Right lobe of liver (tissue), 6 donors: ENCODE measurements at regions not wholly inside any gene's neighbourhood (a gene's known extent, or its start where the extent isn't known, plus 50 kb on each side); places are given as distances from the start of the nearest gene placed in this dataset.

Source experiments
- ATAC-seq, 4 donors: fragments of 200-7000 bp; cut with Tn5 transposase; one replicate each; pipeline ENCODE4 v1.9.1; 2020; ENCODE audit warnings: mild to moderate bottlenecking in 4 of 4, moderate library complexity in 4 of 4
- DNase-seq, 3 donors: peaks; one replicate each; pipeline ENCODE4 v3.0.0-alpha.2; 2020
- H3K27ac ChIP-seq, 3 donors: fragments of 200-600 bp; one replicate each; pipeline ENCODE4 v1.8.0; 2022
- H3K27me3 ChIP-seq, 2 donors: fragments of 200-600 bp; one replicate each; pipeline ENCODE4 v1.8.0; 2022
- H3K36me3 ChIP-seq, 4 donors: fragments of 200-600 bp; sonication (generic) in 1 of 4; one replicate each; pipeline versions ENCODE4 v1.5.1 to v1.8.0; 2017 to 2022; ENCODE audit warnings: control low read depth in 1 of 4
- H3K4me1 ChIP-seq, 4 donors: fragments of 200-600 bp; sonication (generic) in 1 of 4; one replicate each; pipeline versions ENCODE4 v1.5.1 to v1.8.0; 2017 to 2022; ENCODE audit warnings: control low read depth in 1 of 4
- H3K4me3 ChIP-seq, 3 donors: fragments of 200-600 bp; one replicate each; pipeline ENCODE4 v1.8.0; 2022
- H3K9me3 ChIP-seq, 4 donors: fragments of 200-600 bp; sonication (generic) in 1 of 4; one replicate each; pipeline versions ENCODE4 v1.5.1 to v1.8.0; 2017 to 2022; ENCODE audit warnings: control low read depth in 1 of 4
- POLR2A ChIP-seq: fragments of 450-650 bp; IDR thresholded peaks from one replicate; pipeline ENCODE4 v1.6.1; 2017; ENCODE audit warnings: antibody characterized with exemption, mild to moderate bottlenecking
- WGBS: methylation state at CpG from one replicate; pipeline ENCODE4 v1.1.6; 2018; ENCODE audit warnings: low coverage, low lambda C conversion rate; ENCODE audit not compliant: insufficient coverage; ENCODE audit errors: missing lambda C conversion rate; 5-methylcytosine and 5-hydroxymethylcytosine counted together
- intact Hi-C, 2 donors: fragments of 100-400 bp; cut with DNase I; formaldehyde crosslinking; loops; one replicate each; pipeline versions ENCODE4 v1.11.2 to v1.14.1; 2022
- TF ChIP-seq, protein P1 (sequence below), 4 donors: fragments of 200-600 bp in 3 of 4; fragments of 450-650 bp in 1 of 4; IDR thresholded peaks; one replicate each; pipeline versions ENCODE4 v1.5.1 to v1.8.0; 2016 to 2022; ENCODE audit warnings: antibody characterized with exemption in 4 of 4, mild to moderate bottlenecking in 2 of 4
- donor health status: DM: no; HTN: yes; CAD: no.
- donor health status: DM: no; HTN: no; CAD: no.
- donor health status: DM: no; HTN: no; CAD: no.
- donor health status: DM: no; HTN: yes; CAD: no.
- donor health status: DM: no; HTN: yes; CAD: no.

DNA sequence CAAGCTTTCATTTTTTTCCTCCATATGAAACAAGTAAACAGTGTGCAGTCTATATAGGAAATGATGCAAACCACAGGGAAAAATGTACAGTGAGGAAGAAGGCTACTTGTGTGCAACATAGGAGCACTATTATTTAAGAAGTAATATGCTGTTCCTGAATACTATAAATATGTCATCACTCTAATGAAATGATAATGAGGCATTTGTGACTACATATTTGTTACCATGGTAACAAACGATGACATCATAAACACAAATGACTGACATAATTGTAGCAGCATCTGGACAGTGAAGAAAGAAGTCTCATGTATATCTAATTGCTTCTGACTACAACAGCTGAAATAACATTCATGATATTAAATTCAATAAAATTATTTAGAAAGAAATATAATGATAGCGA, 164.8 kb downstream of the C7orf25 start:
- Histone ChIP-seq H3K36me3 (no peaks in the 10 kb centered on the region), H3K27me3 (no peaks in the 10 kb centered on the region), H3K4me3 (no peak overlapping the region), H3K4me1 (no peaks in the 10 kb centered on the region), H3K9me3 (no peaks in the 10 kb centered on the region), H3K27ac (no peak overlapping the region)
- no peak for TF ChIP-seq POLR2A
- TF ChIP-seq, protein P1, sequence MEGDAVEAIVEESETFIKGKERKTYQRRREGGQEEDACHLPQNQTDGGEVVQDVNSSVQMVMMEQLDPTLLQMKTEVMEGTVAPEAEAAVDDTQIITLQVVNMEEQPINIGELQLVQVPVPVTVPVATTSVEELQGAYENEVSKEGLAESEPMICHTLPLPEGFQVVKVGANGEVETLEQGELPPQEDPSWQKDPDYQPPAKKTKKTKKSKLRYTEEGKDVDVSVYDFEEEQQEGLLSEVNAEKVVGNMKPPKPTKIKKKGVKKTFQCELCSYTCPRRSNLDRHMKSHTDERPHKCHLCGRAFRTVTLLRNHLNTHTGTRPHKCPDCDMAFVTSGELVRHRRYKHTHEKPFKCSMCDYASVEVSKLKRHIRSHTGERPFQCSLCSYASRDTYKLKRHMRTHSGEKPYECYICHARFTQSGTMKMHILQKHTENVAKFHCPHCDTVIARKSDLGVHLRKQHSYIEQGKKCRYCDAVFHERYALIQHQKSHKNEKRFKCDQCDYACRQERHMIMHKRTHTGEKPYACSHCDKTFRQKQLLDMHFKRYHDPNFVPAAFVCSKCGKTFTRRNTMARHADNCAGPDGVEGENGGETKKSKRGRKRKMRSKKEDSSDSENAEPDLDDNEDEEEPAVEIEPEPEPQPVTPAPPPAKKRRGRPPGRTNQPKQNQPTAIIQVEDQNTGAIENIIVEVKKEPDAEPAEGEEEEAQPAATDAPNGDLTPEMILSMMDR (IDR thresholded peaks at IDR 0.05) = no peak
- ATAC-seq (no peak), DNase-seq (no peak)
- 60% methylated on average over 2 of the region's 2 CpGs for WGBS
- intact Hi-C loops = no loop called here

DNA sequence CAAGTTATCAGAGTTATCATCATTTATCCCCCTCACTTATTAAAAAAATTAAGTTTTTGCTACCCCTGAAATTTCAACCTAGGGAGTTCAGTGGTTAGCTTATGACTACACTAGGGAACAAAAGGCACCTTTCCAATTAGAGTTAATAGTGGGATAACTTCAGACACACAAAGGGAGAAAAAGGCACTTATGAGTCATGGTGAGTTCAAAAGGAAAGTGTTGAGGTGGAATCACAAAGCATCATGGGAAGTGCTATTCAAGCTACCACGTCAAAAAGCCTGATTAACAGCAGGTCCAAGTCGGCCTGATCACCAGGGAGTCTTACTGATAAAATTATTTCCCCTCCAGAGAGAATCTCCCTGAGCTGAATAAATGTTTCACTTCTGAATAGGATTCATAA, 165.7 kb downstream of the C7orf25 start:
- WGBS = 28% methylated on average over 2 of the region's 2 CpGs
- no peak for ATAC-seq
- Histone ChIP-seq H3K4me1 (no peaks in the 10 kb centered on the region), H3K27me3 (no peaks in the 10 kb centered on the region), H3K27ac (no peak overlapping the region), H3K4me3 (no peak overlapping the region), H3K36me3 (no peaks in the 10 kb centered on the region), H3K9me3 (no peaks in the 10 kb centered on the region)
- intact Hi-C loops = no loop called here
- no peak for DNase-seq
- no peak for TF ChIP-seq POLR2A
- TF ChIP-seq, protein P1 (IDR thresholded peaks at IDR 0.05) = no peak

DNA sequence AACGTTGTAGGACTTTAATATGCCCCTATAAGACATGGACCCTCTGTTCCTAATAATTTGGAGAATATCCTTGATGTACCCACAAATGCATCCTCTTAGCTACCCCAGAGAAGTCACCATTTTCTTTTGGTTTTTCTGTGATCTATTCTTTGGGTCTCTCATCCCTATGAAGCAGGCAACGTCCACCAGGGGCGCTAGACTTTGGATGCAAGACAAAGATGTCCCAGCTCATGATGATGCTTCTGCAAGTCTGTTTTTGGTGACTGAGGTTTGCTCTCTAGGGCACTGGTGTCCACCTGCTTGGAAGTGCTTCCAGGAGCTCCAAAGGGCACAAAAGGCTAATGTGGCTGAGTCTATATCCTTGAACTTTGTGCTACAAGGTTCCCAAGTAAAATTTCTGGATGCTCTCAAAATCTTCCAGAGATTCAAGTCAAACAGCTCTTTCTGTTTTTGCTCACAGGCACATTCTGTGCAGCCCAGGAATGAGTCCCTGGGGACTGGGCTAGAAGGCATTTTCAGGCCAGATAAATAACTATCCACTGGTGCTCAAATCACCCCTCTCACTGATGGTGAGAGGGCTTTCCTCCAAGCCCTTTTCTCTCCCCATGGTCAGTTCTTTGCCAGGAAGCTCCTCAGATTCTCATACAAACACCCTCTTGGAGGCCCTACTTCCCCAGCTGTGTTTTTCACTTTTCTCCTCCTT, 166.4 kb downstream of the C7orf25 start:
- 19% methylated on average over 3 of the region's 3 CpGs for whole genome bisulfite sequencing
- TF ChIP-seq POLR2A = no peak
- TF ChIP-seq, protein P1 (IDR thresholded peaks at IDR 0.05) = peak in 3 of 4 donors; percentile 41 to 52 (median 43)
- Histone ChIP-seq H3K27me3 (no peaks in the 10 kb centered on the region), H3K9me3 (no peaks in the 10 kb centered on the region), H3K4me1 (no peaks in the 10 kb centered on the region), H3K36me3 (no peaks in the 10 kb centered on the region), H3K27ac (no peak overlapping the region), H3K4me3 (no peak overlapping the region)
- no peak for ATAC-seq
- no peak for DNase-seq
- intact Hi-C loops = no loop called here

DNA sequence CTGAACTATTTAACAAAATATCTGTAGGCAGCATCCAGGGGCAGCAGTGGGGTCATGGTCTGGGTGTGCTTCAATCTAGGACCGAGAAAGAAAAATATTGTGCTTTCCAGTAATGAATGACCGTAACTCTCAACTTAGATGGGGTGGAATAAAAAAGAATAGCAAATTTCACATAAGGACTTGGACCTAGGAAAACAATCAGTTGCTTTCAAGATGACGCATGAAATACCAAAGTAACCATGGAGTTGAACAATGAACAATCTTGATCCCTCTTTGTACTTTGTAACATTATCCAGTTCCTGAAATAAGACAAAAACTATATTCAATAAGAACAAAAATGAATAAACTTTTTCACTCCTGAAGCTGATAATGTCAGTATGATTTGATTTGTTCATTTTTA, 167.1 kb downstream of the C7orf25 start:
- Histone ChIP-seq H3K36me3 (no peaks in the 10 kb centered on the region), H3K27me3 (no peaks in the 10 kb centered on the region), H3K27ac (no peak overlapping the region), H3K4me3 (no peak overlapping the region), H3K4me1 (no peaks in the 10 kb centered on the region), H3K9me3 (no peaks in the 10 kb centered on the region)
- intact Hi-C loops = no loop called here
- TF ChIP-seq, protein P1 (IDR thresholded peaks at IDR 0.05) = no peak
- no peak for TF ChIP-seq POLR2A
- DNase-seq = no peak
- WGBS = 67% methylated on average over 2 of the region's 3 CpGs
- no peak for ATAC-seq
